ENCODE measurements at regions not wholly inside any gene's neighbourhood (a gene's known extent, or its start where the extent isn't known, plus 50 kb on each side); places are given as distances from the start of the nearest gene placed in this dataset.

DNA sequence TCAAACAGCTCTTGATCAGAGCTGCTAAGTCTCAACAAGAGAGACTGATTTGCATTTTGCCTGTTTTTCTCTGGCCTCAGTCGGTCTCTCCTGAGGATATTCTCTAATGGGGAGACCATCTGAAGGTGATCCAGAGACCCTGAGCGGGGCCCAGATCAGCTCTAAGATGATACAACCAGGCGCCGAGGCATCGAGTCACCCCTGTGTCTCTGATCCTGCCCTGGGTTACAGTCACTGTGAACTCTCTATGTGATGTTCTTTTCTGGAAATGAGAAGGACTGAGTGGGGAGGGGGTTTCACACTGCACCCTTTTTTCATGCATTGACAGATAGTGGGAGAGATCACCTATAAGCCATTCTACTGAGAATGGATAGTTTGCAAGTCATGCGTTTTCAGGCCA is 247.6 kb upstream of the PWP1 start:
- no peak for TF ChIP-seq EZH2 (IDR thresholded peaks at IDR 0.05; ENCODE audit: borderline replicate concordance, low read depth, low read length, poor library complexity, severe bottlenecking)
- TF ChIP-seq, protein P1, sequence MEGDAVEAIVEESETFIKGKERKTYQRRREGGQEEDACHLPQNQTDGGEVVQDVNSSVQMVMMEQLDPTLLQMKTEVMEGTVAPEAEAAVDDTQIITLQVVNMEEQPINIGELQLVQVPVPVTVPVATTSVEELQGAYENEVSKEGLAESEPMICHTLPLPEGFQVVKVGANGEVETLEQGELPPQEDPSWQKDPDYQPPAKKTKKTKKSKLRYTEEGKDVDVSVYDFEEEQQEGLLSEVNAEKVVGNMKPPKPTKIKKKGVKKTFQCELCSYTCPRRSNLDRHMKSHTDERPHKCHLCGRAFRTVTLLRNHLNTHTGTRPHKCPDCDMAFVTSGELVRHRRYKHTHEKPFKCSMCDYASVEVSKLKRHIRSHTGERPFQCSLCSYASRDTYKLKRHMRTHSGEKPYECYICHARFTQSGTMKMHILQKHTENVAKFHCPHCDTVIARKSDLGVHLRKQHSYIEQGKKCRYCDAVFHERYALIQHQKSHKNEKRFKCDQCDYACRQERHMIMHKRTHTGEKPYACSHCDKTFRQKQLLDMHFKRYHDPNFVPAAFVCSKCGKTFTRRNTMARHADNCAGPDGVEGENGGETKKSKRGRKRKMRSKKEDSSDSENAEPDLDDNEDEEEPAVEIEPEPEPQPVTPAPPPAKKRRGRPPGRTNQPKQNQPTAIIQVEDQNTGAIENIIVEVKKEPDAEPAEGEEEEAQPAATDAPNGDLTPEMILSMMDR (conservative IDR thresholded peaks at IDR 0.05; ENCODE audit: low read depth, low read length) = no peak
